Fibroblast of the conjunctiva (primary cell): ENCODE measurements at regions not wholly inside any gene's neighbourhood (a gene's known extent, or its start where the extent isn't known, plus 50 kb on each side); places are given as distances from the start of the nearest gene placed in this dataset.
A peak's percentile ranks its signal among the peaks of the same experiment; 100 is the strongest.
"Not testable (repeated sequence)": the region's sequence is repeated elsewhere in the genome, so short reads cannot be mapped to it uniquely, and the experiment has no call there.

Experiments
- DNase-seq: peaks from one replicate; pipeline ENCODE4 v3.0.0-alpha.2; 2010; ENCODE audit warnings: low read depth

DNA sequence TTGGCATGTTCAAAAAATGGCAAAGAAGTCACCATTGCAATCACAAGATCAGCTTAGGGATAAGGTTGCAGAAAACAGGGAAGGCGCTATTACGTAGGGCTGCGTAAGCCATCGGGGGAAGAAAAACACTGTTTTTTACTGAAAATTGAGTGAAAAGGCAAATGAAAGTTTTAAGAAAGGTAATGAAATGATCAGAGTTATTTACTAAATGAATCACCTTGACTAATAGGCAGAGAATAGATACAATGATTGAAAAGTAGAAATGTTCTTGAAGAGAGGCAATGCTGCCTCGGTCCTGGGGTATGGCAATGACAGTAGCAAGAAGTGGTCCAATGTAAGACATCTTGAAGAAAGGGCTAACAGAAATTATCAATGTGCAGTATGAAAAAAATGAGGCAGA is 1227.8 kb upstream of the ZEB2 start:
- no peak for DNase-seq

DNA sequence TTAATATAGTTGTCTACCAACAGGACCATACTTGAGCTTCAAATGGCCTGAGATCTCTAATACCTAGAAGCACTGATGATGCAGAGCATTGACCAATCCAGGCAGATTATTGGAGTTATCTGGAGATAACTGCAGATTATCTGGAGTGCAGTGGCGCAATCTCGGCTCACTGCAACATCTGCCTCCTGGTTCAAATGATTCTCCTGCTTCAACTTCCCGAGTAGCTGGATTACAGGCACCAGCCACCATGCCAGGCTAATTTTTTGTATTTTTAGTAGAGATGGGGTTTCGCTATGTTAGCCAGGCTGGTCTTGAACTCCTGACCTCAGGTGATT is 1225.4 kb upstream of the ZEB2 start:
- not testable (repeated sequence) for DNase-seq

DNA sequence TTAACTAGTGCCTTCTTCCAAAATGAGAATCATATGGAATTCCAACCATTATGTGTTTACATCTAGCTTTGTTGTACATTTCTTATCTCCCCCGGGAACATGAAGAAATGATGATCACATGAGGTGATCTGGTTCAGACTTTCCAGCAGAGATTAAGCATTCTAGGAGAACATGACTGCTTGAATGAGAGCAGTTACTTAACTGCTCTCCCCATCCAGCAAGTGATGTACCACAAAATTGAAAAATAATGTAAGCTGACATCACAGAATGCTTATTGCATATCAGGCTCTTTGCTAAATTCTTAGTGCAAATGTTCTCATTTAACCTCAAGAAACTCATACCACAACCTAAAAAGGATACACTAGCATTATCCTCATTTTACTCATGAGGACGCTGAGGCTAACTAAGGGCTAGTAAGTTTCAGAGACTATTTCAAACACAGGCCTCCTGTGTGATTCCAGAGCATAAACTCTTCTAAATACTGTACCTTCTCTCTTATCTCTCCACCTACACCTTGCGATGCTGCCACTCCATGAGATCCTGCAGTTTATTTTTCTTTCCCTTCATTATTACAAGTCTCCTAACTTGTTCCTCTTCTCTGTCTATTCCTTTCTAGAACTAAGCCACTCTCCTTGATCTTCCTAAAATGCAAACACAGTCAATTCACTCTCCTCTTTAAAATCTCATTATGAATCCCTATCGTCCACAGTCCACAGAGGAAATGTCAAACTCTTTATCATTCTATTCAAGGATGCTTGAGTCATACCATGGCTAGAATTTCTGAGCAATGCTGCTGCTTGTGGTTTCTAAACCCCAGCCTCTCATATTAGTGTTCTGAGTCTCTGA is 1224.8 kb upstream of the ZEB2 start:
- DNase-seq = no peak

DNA sequence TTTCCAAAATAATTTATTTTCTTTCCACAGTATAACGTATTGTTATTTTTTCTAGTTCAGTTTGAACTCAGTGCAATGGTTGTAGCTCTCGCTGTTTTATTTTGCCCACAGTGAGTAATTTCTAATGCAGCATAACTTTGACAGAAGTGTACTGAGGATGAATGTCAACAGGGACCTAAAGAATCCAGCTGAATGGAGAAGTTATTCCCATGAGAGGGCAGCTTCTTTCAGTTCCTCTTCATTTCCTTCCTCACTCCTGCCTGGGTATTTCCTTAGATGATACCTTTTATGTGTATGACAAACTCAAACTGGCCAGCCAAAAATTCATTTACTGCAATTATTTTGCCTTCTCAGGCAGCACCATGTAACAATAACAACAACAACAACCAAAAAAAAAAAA is 1223.1 kb upstream of the ZEB2 start:
- DNase-seq = no peak

DNA sequence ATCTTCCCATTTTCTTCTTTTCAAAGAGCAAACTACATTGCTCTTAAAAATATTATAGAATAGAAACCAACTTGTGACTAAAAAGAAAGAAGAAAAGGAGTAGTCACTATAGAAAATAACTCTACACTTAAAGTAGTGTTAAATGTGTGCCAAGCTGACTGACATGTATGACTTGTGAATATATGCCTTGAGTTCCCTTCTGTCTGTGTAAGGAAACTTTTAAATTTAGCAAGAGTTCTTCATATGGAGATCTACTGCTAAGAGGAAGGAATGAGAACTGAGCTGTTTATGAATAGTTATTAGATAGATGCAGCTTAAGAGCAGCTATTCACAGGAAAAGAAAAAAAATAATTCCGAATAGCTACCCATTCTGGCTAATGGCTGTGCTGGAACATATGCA is 1221.7 kb upstream of the ZEB2 start:
- DNase-seq = no peak

DNA sequence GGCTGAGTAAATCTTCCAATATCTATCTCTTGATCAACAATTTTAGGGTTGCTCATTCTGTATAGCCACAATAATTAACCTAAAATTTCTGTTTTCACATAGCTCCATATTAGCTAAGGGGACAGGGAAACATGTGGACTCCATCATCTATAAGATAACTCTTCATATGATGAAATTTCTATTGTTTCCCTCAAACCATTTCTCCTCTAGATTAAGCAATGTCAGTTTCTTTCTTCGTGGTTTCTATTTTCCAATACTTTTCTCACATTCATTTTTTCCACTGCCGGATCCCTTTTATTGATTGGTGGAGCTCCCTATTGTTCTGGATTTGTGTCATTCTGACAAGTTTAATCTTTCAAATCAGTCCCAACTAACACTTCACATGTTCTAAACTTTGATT is 1221.3 kb upstream of the ZEB2 start:
- no peak for DNase-seq

DNA sequence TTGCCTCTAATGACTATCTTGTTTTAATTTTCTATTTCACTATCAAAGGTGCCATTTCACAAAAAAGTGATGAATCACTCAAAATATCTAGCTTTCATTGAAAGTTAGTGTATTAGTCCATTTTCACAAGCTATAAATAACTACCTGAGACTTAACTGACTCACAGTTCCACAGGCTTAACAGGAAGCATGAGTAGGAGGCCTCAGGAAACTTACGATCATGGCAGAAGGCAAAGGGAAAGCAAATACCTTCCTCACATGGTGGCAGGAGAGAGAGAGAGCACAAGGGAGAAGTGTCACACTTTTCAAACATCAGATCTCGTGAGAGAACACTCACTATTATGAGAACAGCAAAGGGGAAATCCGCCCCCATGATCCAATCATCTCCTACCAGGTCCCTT is 1220.4 kb upstream of the ZEB2 start:
- no peak for DNase-seq

DNA sequence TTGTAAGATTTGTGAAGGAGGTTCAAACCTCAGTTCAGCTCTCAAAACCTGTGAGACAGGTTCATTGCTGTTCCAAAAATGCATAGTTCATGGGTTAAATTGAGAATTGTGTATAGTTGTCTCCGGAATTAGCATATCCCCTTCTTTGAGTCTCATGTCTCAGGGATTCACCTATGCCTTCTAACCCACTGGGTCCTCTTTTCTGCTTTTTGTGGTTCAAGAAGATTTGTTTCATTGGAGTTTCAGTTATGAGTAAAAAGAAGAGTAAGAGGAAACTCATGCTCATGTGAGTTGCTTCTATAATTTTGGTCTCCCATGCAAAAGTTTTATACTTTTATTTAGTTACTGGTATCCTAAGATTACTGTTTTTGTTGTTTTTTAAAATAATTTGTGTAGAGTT is 1219.8 kb upstream of the ZEB2 start:
- DNase-seq = no peak

DNA sequence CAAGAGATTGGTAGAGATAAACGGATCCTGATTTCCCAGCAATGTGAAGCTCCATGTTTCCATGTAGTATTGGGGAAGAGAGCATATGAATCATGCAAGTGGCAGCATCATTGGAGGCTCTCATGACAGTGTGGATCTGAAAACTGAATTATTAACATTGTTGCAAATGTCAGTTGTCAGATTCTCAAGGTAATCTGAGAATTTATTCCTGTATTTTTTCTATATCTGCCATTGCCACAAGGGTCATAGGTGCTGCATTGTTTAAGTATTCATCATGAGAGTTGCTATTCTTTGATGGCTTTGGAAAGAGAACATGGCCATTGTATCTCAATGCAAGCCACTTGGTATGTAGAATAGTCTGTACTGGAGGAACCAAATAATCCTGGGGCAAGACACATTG is 1217.0 kb upstream of the ZEB2 start:
- no peak for DNase-seq

DNA sequence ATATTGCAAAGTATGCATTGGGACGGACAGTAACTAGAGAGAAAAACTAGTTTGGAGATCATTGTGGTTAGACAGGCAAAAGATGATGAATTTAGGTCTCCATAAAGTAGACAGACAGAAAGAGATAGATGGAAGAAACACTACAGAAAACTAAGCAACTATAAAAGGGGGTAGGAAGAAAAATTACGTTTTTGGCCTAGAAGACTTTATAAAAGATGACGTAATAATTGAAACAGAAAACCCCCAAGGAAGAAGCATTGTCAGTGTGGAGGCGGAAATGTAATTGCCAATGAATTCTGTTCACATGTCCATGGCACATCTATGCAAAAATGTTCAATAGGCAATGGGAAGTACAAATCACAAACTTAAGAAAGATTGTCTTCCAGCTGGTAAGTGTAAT is 1211.5 kb upstream of the ZEB2 start:
- no peak for DNase-seq

DNA sequence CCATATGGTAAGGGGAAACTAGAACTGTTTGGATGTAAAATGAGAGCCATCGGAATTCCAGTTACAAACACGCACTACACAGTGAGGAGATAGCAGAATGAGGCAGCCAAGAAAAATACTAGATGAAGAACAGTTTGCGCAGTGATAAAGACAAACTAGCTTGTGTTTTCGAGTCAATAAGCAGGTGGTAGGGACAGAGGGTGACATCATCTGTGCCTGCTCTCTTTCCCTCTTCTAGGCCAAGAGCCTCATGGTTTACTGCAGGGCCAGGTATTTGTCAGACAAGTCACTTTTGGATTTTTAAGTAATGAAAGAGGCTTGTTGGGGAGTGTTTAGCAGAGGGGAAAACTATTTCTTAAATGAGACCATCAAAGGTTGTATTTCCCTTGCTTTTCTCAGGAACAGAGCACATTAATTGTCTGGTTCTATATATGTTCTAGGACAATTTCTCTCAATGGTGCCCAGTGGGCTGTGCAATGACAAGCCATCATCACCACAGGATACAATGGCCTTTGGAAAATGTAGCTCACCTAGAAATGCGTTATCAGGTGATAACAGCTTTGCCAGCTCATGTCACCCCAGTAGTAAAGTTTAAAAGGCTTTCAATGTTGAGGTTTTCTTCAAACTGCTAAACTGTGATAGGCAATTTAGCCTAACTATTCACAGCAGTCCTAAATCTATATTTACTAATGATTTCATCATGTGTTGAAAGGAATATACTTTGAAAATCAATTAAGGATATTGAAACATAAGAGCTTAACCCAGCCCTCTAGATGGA is 1210.3 kb upstream of the ZEB2 start:
- no peak for DNase-seq

DNA sequence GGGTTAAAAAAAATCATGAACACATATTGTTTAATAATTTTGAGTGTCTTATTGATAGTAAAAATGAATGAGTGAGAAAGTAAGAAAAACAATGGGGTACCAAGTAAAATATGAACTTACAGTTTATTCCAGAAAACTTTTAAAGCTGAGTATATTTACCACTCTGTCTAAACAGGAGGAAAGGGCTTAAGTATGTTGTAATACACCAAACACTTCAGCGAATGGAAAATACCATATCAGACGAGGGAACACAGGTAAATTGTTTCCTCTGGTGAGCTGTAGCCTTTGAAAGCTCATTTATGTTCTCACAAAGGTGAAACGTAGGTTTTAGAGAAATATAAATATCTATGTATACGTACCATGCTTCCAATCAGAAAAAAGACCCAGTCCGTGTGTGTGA is 1209.6 kb upstream of the ZEB2 start:
- no peak for DNase-seq

DNA sequence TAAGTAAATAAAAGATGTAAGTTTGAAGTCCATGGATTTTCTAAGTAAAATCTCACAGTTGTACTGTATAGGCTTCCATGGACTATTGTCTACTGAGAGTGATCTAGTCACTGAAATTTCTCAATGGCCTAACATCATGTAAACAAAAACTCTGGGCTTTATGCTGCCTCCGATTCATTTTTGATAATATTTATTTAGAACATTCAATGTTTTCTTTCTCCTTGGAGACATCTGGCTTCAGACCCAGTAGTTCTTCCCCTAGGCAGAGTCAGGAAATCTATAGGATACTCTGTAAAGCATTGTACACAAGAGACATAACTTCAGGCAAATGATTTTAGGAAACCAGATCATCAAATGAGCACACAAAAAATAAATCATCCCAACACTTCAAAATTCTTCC is 1208.6 kb upstream of the ZEB2 start:
- no peak for DNase-seq

DNA sequence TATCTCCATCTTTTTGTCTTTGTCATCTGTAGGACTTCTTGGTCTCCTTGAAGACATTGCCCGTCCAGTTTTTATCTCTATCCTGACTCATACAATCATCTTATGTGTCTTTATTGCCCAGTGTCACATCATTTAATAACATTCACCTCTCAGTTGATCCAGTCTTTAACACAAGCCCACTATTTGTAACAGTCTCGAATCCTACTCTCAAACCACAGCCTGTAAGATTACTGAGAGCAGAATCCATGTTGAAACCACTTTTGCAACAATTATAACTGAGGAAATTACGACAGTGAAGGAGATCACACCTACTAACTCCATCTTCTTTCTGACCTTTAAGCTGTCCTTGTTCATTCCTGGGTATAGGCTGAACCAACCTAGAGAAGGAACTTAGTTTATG is 1206.0 kb upstream of the ZEB2 start:
- no peak for DNase-seq

DNA sequence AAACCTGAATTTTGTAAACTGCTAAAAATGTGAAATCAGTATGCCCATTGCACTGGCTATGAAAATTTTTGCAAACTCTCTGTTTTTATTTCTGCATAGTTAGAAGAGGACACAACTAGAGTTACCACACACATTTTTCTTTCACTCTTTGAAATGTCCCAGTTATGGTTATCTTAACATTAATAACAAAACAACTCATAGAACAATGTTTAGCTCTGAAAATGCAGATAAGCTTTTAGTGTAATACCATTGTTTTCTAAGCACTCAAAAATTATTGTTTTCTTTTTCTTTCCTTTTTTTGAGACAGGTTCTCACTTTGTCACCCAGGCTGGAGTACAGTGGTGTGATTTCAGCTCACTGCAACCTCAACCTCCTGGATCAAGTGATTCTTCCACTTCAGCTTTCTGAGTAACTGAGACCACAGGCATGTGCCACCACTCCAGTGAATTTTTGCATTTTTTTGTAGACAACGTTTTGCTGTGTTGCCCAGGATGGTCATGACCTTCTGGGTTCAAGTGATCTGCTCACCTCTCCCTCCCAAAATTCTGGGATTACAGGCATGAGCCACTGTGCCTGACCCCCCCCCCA is 1204.5 kb upstream of the ZEB2 start:
- DNase-seq = no peak

DNA sequence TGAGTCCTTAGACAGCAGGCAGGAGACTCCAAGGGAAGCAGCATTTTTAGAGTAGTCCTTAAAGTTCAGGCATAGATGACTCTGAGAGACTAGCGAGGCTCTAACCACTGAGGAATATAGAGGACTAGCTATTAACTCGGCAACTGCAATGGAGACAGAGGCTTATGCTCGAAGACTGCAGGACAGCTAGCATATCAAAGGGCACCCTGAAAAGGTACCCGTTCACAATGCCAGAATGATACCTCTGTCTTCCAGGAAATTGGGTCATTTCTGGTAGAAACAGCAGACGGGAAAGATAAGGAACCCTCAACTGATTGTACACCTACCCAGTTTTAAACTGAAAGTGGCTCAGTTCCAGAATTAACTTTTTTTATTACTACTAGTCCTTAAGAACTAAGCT is 1204.0 kb upstream of the ZEB2 start:
- DNase-seq = no peak

DNA sequence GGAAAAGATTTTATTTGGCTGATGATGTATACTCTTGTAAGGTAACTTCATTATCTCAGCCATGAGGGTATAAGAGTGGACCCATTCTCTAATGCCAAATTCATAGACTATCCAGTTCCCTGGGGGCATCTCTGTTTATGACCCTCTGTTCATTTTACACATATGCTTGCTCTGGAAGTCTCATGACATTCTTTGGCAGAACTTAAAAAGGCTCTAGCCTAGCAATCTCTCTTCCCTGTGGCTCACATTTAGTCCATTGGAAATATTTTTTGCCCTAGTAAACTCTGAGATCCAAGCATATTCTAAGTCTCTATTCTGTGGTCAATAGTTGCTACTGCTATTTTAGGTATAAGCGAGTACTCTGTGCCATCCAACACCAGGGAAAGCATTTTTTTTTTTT is 1201.8 kb upstream of the ZEB2 start:
- no peak for DNase-seq

DNA sequence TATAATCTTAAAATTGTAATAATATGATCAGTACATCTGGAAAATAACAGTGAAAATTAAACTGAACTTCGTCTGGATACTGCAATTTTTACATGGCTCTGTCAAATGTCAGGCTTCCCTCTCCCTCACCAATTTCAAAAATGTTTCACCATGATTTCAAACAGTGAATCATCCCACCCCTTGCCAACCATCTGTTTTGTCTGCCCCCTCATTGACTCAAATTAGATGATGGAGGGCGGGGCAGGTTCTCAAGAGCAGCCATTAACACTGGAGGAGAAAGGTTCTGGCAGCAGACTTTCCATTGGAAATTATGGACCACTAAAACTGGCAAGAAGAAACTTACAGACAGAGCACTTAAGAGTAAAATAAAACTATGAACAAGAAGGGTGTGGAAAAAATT is 1195.7 kb upstream of the ZEB2 start:
- peak; percentile 17 for DNase-seq

DNA sequence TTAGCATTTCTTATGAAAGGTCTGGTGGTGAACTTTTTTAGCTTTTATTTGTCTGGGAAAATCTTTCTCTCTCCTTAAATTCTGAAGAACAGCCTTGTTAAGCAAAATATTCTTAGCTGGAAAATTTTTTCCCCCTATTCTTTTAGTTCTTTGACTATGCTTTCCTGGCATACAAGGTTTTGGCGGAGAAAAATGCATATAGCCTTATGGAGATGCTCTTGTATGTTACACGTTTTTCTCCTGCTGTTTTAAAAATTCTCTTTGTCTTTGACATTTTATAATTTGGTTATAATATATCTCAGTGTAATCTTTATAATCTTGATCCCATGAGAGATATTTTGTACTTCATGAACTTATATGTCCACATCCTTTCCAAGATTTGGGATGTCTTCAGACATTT is 1190.4 kb upstream of the ZEB2 start:
- DNase-seq = no peak

DNA sequence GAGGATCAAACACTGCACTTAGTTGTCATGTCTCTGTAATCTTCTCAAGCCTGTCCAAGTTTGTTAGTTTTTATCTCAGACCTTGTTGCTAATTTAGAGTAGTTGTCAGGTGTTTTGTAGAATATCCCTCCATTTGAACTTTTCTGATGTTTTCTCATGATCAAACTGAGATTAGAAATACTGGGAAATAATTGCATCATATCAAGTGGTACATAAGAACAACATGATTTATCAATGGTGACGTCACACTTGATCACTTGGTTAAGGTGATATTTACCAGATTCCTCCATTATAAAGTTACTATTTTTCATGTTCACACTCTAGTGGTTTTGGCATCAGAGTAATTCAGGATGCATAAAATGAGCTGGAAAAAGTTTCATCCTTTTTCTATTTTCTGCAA is 1182.4 kb upstream of the ZEB2 start:
- DNase-seq = no peak

DNA sequence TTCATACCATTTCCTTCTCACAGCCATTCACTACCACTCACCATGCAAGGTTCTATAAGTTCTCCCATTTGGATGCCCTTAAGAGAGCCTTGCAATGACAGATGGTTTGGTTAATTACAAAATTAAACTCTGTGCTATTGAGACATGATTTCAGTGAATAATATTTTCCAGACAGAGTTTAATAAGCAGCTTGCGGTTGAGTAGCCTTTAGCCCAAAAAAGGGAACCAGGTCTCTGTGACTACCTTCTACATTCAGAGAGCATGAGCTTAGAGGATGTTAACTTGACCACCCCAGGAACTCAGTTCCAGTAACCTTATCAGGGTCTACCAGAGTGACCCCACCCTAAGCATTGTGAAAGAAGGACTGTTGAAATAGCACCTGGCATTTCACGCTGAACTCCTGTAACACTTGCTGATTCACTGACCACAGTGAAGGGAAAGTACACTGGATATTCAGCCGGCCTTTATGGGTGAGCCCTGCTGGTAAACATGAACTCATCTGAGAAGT is 1173.1 kb upstream of the ZEB2 start:
- DNase-seq = peak; percentile 24

DNA sequence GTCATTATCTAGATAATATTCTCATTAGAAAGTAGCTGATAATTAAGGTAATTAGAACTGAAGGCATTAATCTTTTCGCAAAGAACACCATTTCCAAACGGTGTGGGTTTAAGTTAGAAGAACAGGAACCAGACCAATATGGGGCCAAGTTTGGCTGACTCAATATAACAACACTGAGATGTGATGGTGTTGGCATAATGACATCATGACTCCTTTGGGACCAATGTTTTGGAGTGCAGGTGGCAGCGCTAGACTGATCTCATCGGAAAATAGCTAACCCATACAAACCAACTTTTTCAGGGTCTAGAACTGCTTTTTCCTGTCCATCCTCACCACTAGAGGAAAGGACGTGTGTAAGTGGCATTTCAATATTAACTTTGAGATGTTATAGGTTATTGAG is 1171.7 kb upstream of the ZEB2 start:
- no peak for DNase-seq

DNA sequence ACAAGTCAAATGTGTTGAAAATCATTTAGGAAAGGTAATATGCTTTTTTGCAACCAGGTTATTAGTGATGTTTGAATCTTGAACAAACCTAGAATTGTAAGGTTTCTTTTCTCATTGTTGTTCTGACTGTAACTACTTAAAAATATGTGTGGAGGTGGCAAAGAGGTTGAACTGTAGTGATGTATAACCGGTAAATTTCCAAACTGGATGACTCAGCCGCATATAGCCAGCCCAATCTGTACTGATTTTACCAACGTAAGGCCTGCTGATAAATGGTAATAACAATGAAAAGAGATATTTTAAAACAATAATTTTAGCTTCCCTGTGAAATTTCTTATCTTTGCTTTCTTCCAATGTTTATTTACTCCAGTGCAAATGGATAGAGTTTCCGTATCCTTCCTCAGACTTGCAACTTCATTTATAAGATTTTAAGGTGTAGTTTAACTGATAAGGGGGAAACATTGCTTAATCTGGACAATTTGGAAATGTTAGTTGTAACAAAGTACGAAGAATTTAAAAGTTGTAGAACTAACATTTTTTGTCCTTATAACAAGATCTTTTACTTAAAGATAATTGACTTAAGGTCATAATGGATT is 1170.4 kb upstream of the ZEB2 start:
- no peak for DNase-seq
